ENCODE measurements at regions not wholly inside any gene's neighbourhood (a gene's known extent, or its start where the extent isn't known, plus 50 kb on each side); places are given as distances from the start of the nearest gene placed in this dataset.

- intact Hi-C loops (cut with micrococcal nuclease; ENCODE audit: unreplicated experiment) (no loop called here), in situ Hi-C loops (cut with HindIII; ENCODE audit: low pct_unique_long_range_greater_than_20kb, low sequenced_read_pairs) (no loop called here)
- TF ChIP-seq, protein P1, sequence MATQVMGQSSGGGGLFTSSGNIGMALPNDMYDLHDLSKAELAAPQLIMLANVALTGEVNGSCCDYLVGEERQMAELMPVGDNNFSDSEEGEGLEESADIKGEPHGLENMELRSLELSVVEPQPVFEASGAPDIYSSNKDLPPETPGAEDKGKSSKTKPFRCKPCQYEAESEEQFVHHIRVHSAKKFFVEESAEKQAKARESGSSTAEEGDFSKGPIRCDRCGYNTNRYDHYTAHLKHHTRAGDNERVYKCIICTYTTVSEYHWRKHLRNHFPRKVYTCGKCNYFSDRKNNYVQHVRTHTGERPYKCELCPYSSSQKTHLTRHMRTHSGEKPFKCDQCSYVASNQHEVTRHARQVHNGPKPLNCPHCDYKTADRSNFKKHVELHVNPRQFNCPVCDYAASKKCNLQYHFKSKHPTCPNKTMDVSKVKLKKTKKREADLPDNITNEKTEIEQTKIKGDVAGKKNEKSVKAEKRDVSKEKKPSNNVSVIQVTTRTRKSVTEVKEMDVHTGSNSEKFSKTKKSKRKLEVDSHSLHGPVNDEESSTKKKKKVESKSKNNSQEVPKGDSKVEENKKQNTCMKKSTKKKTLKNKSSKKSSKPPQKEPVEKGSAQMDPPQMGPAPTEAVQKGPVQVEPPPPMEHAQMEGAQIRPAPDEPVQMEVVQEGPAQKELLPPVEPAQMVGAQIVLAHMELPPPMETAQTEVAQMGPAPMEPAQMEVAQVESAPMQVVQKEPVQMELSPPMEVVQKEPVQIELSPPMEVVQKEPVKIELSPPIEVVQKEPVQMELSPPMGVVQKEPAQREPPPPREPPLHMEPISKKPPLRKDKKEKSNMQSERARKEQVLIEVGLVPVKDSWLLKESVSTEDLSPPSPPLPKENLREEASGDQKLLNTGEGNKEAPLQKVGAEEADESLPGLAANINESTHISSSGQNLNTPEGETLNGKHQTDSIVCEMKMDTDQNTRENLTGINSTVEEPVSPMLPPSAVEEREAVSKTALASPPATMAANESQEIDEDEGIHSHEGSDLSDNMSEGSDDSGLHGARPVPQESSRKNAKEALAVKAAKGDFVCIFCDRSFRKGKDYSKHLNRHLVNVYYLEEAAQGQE (IDR thresholded peaks at IDR 0.05; ENCODE audit: insufficient read depth in 1 of 2, low read depth in 2 of 2, low read length in 1 of 2) = no peak
- no peak for TF ChIP-seq TCF7L2 (IDR thresholded peaks at IDR 0.05; ENCODE audit: low read depth, low read length)
- no peak for TF ChIP-seq POLR2AphosphoS5 (IDR thresholded peaks at IDR 0.05; ENCODE audit: low read depth, low read length)
- TF ChIP-seq SIN3A (IDR thresholded peaks at IDR 0.05; ENCODE audit: borderline replicate concordance, insufficient read depth, low read depth, low read length) = no peak
- TF ChIP-seq CTCF (IDR thresholded peaks at IDR 0.05) = no peak
- BruUV-seq (replicated peaks) = no TSS peak
- DNase-seq (ENCODE audit: low read depth, low spot score) (no peak), ATAC-seq (no peak)
- POLR2A ChIA-PET = no interaction called here
- H3K4me3 ChIP-seq (ENCODE audit: low read depth in 2 of 2, low read length in 2 of 2) = no peak overlapping the region
- no peaks in the 10 kb centered on the region for H3K9me3 ChIP-seq (ENCODE audit: control insufficient read depth, insufficient read depth, low read depth, low read length)
- H3K4me1 ChIP-seq (ENCODE audit: control insufficient read depth, insufficient read depth, low read length) = no peaks in the 10 kb centered on the region
- H3K36me3 ChIP-seq (ENCODE audit: control insufficient read depth, insufficient read depth, low read length) = no peaks in the 10 kb centered on the region
- no peak overlapping the region for H3K27ac ChIP-seq (ENCODE audit: low read length)
- CTCF ChIA-PET = no interaction called here
- H3K27me3 ChIP-seq (ENCODE audit: control insufficient read depth, insufficient read depth, low read length) = no peaks in the 10 kb centered on the region
These were observed 560.5 kb downstream of the ACTR3B start for GRCh38 chr7:153320005-153320404.

DNA sequence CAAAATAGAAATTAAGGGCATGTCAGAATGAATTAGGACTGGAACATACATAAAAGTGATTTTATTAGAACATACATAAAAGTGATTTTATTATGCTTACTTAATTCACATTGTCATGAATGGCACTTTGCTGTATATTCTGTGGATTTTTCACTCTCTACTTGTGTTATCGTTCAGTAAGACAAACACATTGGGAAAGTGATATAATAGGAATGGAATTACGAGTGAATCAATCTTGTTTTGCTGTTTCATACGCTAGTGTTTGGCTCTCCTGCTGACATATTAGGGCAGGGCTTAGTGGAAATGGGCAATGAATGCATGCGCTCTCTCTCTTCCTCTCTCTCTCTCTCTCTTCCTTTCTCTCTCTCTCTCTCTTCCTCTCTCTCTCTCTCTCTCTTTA lies 561.1 kb downstream of the ACTR3B start:
- in situ Hi-C loops (cut with HindIII; ENCODE audit: low pct_unique_long_range_greater_than_20kb, low sequenced_read_pairs) = no loop called here

More for the DNA sequence above, 561.1 kb downstream of the ACTR3B start:
- CTCF ChIA-PET = no interaction called here
- Histone ChIP-seq H3K36me3 (ENCODE audit: control insufficient read depth, insufficient read depth, low read length) (no peaks in the 10 kb centered on the region), H3K27me3 (ENCODE audit: control insufficient read depth, insufficient read depth, low read length) (no peaks in the 10 kb centered on the region), H3K4me1 (ENCODE audit: control insufficient read depth, insufficient read depth, low read length) (no peaks in the 10 kb centered on the region), H3K9me3 (ENCODE audit: control insufficient read depth, insufficient read depth, low read depth, low read length) (no peaks in the 10 kb centered on the region), H3K4me3 (ENCODE audit: low read depth in 2 of 2, low read length in 2 of 2) (no peak overlapping the region), H3K27ac (ENCODE audit: low read length) (no peak overlapping the region)
- intact Hi-C loops (cut with micrococcal nuclease; ENCODE audit: unreplicated experiment) = no loop called here
- TF ChIP-seq TCF7L2 (IDR thresholded peaks at IDR 0.05; ENCODE audit: low read depth, low read length) (no peak), CTCF (IDR thresholded peaks at IDR 0.05) (no peak), SIN3A (IDR thresholded peaks at IDR 0.05; ENCODE audit: borderline replicate concordance, insufficient read depth, low read depth, low read length) (no peak), POLR2AphosphoS5 (IDR thresholded peaks at IDR 0.05; ENCODE audit: low read depth, low read length) (no peak)
- TF ChIP-seq, protein P1 (IDR thresholded peaks at IDR 0.05; ENCODE audit: insufficient read depth in 1 of 2, low read depth in 2 of 2, low read length in 1 of 2) = no peak
- DNase-seq (ENCODE audit: low read depth, low spot score) (no peak), ATAC-seq (no peak)
- BruUV-seq (replicated peaks) = no TSS peak
- POLR2A ChIA-PET = no interaction called here
